RWPE2 (cell line): ENCODE measurements at regions not wholly inside any gene's neighbourhood (a gene's known extent, or its start where the extent isn't known, plus 50 kb on each side); places are given as distances from the start of the nearest gene placed in this dataset.

ENCODE experiments used
- ATAC-seq: fragments of 200-7000 bp; cut with Tn5 transposase; 3 replicates; pipeline ENCODE4 v1.9.1; 2021; ENCODE audit warnings: low read depth
- DNase-seq: peaks from one replicate; pipeline ENCODE4 v3.0.0-alpha.2; 2020; ENCODE audit warnings: low spot score
- H3K27ac ChIP-seq: fragments of 450-650 bp; 2 replicates; pipeline ENCODE4 v1.5.1; 2017; ENCODE audit warnings: mild to moderate bottlenecking; ENCODE audit not compliant: poor library complexity, severe bottlenecking
- H3K27me3 ChIP-seq: fragments of 250-450 bp; sonication (Bioruptor Pico); 2 replicates; pipeline ENCODE4 v1.5.1; 2021; ENCODE audit warnings: mild to moderate bottlenecking, moderate library complexity; ENCODE audit not compliant: insufficient read depth, poor library complexity, severe bottlenecking
- H3K36me3 ChIP-seq: fragments of 250-450 bp; sonication (Bioruptor Pico); 2 replicates; pipeline ENCODE4 v1.5.1; 2020; ENCODE audit warnings: low read depth, mild to moderate bottlenecking, moderate library complexity
- H3K4me1 ChIP-seq: fragments of 250-450 bp; sonication (Bioruptor Pico); 2 replicates; pipeline ENCODE4 v1.5.1; 2021; ENCODE audit warnings: mild to moderate bottlenecking, moderate library complexity; ENCODE audit not compliant: insufficient read depth, poor library complexity, severe bottlenecking
- H3K4me3 ChIP-seq: fragments of 250-450 bp; sonication (Bioruptor Pico); 2 replicates; pipeline ENCODE4 v1.5.1; 2021; ENCODE audit warnings: mild to moderate bottlenecking, moderate library complexity; ENCODE audit not compliant: severe bottlenecking
- H3K9me3 ChIP-seq: fragments of 250-450 bp; sonication (Bioruptor Pico); 2 replicates; pipeline ENCODE4 v1.5.1; 2021; ENCODE audit warnings: mild to moderate bottlenecking, moderate library complexity; ENCODE audit not compliant: severe bottlenecking
- TF ChIP-seq, protein P1 (sequence below): fragments of 450-650 bp; IDR thresholded peaks from one replicate; pipeline ENCODE4 v1.5.1; 2017; ENCODE audit warnings: mild to moderate bottlenecking, moderate library complexity; ENCODE audit not compliant: poor library complexity, severe bottlenecking

DNA sequence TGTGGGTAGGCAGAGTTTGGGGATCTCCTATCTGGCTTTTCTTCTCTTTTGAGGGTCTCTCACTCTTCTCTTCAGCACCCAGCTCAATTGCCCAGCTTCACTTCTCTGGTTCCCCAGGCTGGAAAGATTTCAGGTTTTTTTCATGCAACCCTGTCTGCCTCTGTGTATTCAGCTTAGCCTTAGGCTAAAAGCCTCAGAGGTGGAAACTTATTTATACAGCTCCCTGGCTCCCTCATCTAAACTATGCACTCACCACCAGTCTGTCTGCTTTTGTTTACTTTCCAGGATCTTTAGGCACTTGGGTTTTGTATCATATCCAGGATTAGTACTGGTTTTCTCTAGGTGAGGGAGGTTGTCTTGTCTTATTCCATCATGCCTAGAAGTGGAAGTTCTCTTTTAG is 540.2 kb upstream of the TRPC7 start:
- no peaks in the 10 kb centered on the region for H3K4me1 ChIP-seq
- ATAC-seq = no peak; the same call in 2 of the 3 replicates

DNA sequence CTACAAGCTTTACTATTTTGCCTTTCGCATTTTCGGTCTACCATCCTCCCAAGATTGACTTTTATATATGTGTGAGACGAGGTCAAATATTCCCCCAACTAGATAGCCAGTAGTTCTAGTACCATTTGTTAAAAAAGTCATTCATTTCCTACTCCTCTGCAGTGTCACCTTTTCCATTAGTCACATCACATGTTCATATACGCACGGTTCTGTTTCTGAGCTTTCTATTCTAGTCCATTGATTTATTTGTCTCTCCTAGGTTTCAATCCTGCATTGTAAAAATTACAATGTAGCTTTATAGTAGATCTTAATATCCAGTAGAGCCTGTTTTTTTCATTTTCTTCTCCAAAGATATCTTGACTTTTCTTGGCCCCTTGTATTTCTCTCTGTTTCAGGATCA is 528.7 kb upstream of the TRPC7 start:
- Histone ChIP-seq H3K27ac (no peak overlapping the region), H3K9me3 (no peaks in the 10 kb centered on the region), H3K36me3 (no peaks in the 10 kb centered on the region), H3K4me3 (no peak overlapping the region), H3K27me3 (peaks cover 40% of the 10 kb centered on the region), H3K4me1 (no peaks in the 10 kb centered on the region)
- no peak for DNase-seq
- no peak for ATAC-seq
- TF ChIP-seq, protein P1, sequence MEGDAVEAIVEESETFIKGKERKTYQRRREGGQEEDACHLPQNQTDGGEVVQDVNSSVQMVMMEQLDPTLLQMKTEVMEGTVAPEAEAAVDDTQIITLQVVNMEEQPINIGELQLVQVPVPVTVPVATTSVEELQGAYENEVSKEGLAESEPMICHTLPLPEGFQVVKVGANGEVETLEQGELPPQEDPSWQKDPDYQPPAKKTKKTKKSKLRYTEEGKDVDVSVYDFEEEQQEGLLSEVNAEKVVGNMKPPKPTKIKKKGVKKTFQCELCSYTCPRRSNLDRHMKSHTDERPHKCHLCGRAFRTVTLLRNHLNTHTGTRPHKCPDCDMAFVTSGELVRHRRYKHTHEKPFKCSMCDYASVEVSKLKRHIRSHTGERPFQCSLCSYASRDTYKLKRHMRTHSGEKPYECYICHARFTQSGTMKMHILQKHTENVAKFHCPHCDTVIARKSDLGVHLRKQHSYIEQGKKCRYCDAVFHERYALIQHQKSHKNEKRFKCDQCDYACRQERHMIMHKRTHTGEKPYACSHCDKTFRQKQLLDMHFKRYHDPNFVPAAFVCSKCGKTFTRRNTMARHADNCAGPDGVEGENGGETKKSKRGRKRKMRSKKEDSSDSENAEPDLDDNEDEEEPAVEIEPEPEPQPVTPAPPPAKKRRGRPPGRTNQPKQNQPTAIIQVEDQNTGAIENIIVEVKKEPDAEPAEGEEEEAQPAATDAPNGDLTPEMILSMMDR = no peak

More for the DNA sequence above, 540.2 kb upstream of the TRPC7 start:
- H3K9me3 ChIP-seq = no peaks in the 10 kb centered on the region
- peaks cover 11% of the 10 kb centered on the region for H3K27me3 ChIP-seq
- no peaks in the 10 kb centered on the region for H3K36me3 ChIP-seq
- H3K4me3 ChIP-seq = no peak overlapping the region
- no peak for DNase-seq
- TF ChIP-seq, protein P1 = no peak
- H3K27ac ChIP-seq = no peak overlapping the region

DNA sequence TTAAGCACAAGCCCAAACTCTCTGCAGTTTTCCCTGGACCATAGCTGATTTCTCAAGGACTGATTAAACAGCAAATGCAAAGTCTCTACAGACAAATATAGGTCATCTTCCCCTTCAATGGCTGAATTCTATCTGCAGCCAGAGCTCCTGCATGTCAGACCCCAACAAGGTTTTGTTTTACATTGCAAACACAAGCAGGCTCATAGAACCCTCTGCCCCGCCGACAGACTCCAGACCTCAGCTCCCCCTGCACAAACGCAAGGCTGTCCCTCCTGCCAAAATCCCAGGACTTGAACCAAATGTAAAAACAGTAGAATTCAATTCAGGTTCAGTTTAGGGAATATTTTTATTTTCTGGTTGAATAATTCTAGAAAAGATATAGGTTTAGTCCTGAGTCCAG is 526.7 kb upstream of the TRPC7 start:
- H3K4me1 ChIP-seq = no peaks in the 10 kb centered on the region
- no peak overlapping the region for H3K4me3 ChIP-seq
- H3K27ac ChIP-seq = no peak overlapping the region
- ATAC-seq (no peak), DNase-seq (no peak)
- H3K36me3 ChIP-seq = no peaks in the 10 kb centered on the region
- peaks cover 50% of the 10 kb centered on the region for H3K27me3 ChIP-seq
- TF ChIP-seq, protein P1 = no peak
- H3K9me3 ChIP-seq = no peaks in the 10 kb centered on the region

DNA sequence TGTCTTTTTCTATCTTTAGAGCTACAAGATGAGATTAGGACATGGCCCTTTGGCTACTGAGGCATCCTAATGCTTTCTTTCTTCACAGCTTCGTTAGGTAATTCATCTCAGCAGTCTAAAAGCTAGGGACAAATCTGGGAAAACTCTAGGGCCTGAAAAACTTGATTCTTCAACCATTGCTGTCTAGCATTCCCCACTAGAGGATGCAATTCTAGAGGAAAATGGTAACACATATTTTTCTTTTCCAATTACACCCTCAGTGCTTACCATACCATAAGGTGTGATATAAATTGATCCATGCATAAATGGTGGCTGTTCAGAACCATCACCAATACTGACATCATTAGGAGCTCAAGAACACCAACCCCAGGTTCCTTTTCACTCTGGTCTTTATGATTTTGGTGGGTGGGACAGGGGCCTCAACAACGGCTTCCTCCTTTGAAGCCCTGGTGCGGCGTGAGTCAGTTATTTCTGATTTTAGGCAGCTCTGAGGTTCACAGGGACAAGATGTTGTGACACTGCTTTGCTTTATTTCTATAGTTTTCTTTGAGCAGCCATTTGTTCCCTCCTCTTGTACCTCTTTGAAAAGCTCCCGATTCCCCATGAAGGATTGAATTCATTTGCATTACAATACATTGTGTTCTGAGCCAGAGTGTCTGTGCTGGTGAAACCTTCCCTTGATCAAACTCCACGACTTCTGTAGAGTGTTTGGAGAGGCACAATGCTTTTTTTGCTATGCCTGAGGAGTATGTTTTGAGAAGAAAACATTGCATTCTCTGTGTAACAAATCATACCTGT is 526.0 kb upstream of the TRPC7 start:
- Histone ChIP-seq H3K4me3 (no peak overlapping the region), H3K36me3 (no peaks in the 10 kb centered on the region), H3K9me3 (no peaks in the 10 kb centered on the region), H3K4me1 (no peaks in the 10 kb centered on the region), H3K27ac (no peak overlapping the region), H3K27me3 (peaks cover 52% of the 10 kb centered on the region)
- ATAC-seq (no peak), DNase-seq (no peak)
- TF ChIP-seq, protein P1 = no peak

DNA sequence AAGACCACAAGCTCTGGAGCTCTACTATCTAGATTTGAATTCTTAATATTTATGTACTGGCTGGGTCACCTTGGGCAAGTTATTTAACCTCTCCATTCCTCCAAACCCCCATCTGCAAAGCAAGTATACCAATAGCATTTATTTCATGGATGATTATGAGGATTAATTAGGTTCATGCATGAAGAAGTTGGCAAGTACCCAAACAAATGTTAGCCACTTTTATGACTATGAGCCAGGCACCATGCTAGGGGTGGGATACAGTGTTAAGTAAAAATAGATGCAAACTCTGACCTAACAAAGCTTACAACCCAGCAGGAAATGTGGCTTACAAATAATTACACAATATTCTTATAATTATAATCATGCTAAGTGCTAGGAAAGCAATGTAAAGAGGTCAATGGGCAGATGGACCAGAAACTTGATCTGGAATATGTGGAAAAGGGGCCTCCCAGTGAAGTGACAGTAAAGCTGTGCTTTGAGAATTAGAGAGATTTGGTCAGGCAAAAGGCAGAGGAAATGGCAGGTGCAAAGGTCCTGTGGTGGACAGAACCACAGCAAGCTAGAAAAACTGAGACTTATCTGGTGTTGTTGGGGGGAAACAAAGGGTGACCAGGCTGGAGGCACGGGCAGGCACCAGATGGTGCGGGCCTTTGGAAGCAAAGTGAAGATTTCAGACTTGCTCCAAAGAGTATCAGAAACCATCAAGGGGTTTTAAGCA is 525.2 kb upstream of the TRPC7 start:
- peaks cover 52% of the 10 kb centered on the region for H3K27me3 ChIP-seq
- no peak for DNase-seq
- H3K27ac ChIP-seq = no peak overlapping the region
- no peaks in the 10 kb centered on the region for H3K4me1 ChIP-seq
- TF ChIP-seq, protein P1 = no peak
- no peak for ATAC-seq
- H3K36me3 ChIP-seq = no peaks in the 10 kb centered on the region
- H3K4me3 ChIP-seq = no peak overlapping the region
- H3K9me3 ChIP-seq = no peaks in the 10 kb centered on the region
